ENCODE measurements at regions not wholly inside any gene's neighbourhood (a gene's known extent, or its start where the extent isn't known, plus 50 kb on each side); places are given as distances from the start of the nearest gene placed in this dataset.

GRCh38 chr1:165014753-165015152 lies 341.8 kb downstream of the LMX1A start:
- DNase-seq, result no peak

DNA sequence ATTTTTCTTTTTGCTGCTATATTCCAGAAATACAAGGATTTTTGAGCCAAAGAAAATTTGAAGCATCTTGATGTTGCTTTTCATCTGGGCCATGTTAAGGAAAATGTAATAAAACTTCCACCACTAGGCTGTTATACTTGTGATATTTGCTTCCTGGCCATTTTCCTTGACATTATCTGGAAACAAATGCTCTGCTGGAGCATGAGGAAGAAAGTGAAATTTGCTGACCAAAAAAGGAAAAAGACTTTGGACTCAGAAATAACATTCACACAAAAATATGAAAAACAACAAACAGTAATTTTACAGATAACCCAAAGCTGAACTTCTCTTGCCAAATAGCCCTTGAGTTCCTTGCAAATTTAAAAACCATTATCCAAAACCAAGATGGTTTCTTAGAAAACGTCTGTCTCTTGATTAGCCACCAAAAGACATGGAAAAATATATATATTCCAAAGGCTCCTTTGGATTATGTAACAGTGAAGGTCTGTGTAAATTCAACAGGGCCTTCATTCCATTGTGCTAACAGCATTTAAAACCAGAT lies 344.5 kb downstream of the LMX1A start:
- DNase-seq, result no peak

GRCh38 chr1:165011186-165011585 lies 345.3 kb downstream of the LMX1A start:
- DNase-seq, result no peak

DNA sequence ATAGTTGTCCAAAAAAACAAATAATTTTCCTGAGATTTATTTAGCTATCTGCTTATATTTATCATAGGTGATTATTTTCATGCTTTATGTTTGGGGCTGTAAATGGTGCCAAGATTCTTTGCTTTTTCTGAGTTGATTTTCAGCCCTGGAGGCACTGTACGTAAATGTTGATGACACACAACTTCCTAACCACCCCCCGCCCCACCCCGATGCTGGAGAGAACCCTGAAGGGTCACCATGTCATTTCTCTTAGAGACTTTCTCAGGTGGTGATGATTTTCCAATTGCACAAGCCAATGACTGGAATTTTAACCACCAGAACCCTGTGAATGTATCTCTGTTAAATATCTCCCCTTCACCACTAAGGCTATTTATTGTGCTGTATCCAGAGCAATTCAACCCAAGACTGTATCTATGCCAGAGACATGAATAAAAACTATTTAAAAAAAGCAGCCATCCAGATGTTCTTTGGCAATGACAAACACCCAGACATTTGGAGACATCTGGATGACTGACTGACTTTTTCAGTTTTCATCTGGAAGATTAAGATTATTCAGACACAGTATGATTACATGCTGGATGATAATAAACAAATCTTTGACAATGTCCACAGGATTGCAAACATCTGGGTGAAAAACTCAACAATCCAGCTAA lies 346.0 kb downstream of the LMX1A start:
- DNase-seq, result no peak

DNA sequence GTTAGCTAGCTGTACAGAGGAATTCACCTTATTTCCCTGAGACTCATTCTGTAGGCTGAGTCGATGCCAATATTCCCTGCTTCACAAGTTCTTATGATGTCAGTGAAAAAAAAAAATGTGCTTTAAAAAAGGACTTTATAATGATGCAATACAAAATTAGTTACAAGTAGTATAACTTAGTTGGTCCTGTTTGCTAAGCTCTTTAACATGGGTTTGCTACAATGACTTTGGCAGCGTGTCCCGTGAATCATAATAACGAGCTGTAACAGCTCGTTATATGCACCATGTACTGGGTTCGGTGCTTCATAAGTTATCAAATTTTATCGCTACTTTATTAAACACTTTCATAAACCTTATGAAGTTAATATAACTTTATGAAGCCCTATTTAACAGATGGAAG lies 349.7 kb downstream of the LMX1A start:
- no peak for DNase-seq

DNA sequence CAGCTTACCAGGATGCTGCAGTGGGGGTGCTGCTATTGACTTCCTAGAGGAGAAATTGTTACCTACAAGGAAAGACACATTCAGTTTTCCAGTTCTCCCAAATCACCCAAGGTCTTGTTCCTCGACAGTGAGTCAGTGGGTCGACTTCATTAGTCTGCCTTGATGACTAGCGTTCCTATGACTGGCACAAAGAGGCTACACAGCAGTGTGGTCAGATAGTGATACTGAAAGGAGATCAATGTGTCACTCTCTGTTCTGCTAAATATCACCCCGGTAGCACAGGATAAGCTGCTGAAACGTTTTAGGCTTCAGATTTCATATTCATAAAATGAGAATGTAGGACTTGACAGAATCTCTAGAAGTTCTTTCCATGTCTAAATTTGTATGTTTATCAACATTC lies 357.4 kb downstream of the LMX1A start:
- DNase-seq, result no peak

DNA sequence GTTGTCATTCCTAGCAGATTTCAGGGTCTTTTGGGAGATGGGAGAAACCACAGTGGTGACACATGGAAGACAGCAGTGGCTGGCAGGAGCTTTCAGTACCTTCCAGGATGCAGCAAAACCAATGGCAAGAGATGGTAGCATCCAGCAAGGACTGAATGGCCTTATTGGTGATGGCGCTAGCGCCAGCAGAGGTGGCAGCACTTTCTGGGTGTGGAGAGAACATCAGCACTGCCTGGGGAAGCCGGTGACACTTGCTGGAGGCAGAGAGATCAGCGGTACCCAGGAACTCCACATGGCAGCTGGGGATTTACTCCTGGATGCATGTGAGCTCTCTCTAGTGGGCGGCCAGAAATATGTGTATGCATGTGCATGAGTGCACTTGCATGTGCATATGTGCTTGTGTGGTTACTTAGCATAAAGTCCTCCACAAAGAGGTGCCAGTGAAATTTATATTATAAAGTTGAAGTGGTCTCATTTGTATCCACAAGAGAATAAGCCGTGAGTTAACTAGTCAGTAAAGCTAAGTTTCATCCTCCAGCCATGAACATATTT lies 364.7 kb downstream of the LMX1A start:
- no peak for DNase-seq

- DNase-seq, result no peak
Observed at GRCh38 chr1:164983023-164983650, 373.4 kb downstream of the LMX1A start.

- no peak for DNase-seq
Observed at GRCh38 chr1:164982545-164982944, 374.0 kb downstream of the LMX1A start.

GRCh38 chr1:164977561-164977960 lies 379.0 kb downstream of the LMX1A start:
- DNase-seq, result no peak

GRCh38 chr1:164971921-164972415 lies 384.5 kb downstream of the LMX1A start:
- DNase-seq, result peak; percentile 79

DNA sequence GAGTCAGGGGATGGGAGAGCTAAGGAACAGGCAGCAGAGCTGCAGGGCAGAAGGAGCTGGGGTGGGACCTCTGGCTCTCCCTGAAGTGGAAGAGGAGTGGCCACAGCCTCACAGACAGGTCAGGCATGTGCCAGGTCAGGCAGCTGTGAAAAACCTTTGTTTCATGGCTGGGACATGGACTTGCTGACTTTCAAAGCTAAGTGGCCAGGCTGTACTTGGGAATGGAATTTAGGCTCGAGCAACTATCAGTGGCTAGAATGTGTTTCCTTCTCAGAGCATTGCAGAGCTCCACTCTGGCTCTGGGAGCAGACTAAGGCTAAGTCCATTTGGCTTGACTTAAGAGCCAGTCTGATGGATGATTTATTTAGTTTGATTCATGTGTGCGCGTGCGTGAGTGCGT lies 385.1 kb downstream of the LMX1A start:
- no peak for DNase-seq

- no peak for DNase-seq
Observed at GRCh38 chr1:164969253-164969652, 387.3 kb downstream of the LMX1A start.

DNA sequence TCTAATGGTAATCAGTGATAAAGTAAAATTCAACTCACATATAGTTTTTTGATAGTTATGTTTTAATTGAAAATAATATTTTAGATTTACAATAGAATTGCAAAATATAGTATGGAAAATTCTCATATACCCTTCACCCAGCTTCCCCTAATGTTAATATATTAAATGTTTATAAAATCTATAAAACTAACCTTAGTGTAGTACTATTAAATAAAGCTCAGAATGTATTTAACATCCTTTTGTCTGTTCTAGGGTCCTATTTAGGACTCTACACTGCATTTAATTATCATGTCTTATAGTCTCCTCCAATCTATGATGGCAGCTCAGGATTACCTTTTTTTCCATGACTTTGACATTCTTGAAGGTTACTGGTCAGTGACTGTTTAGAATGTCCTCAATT lies 389.2 kb downstream of the LMX1A start:
- no peak for DNase-seq

DNA sequence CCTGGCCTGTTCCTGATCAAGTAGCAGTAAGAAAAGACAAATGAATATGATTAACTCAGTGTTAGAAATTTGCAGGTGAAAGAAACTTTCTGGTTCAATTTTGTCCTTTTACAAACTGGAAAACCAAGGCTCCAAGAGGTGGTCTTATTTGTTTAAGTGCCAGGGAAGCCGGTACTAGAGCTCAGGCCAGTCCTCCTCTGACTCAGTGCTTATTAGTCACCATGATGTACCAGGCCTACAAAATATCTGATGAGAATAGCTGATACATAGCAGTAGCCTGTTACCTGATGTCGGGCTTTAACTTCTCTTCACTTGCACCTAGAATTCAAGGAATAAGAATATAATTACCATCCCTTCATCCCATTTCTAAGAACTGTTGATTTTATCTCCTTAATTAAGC lies 394.8 kb downstream of the LMX1A start:
- DNase-seq, result no peak

DNA sequence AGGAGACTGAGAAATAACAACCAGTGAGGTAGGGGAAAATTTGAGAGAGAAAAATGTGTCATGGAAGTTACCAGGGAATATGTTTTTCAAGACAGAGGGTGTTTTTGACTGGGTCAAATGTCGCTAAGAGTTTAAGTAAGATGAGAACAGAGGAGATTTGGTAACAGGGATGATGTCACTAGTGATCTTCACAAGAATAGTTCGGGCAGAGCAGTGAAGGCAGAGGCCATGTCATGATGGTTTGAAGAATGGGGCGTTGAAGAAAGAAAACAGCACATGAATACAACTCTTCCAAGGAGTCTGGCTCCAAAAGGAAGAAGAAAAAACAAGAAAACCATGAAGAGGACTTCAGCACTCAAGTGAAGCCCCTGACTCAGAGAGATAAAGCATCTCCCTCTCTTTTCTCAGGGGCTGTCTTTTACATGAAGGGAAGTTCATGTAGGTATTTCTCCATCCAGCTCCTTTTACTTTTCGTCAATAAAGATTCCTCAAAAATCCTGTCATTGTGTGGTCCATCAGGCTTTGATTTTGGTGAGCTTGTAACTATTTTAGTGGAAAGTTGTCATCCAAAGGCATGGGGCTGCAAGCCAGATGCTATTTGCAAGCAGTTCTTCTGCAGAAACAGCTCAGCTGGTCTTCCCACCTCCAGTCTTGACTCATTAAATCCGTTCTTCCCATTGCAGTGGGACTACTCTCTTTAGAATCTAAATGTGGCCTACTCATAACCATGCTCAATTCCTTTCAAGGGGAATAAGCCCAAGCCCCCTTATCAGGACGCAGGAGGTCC lies 397.3 kb downstream of the LMX1A start:
- DNase-seq, result no peak

- DNase-seq, result no peak
Observed at GRCh38 chr1:164953815-164954214, 394.8 kb downstream of the PBX1 start.

- no peak for DNase-seq
Observed at GRCh38 chr1:164953098-164953497, 394.1 kb downstream of the PBX1 start.

DNA sequence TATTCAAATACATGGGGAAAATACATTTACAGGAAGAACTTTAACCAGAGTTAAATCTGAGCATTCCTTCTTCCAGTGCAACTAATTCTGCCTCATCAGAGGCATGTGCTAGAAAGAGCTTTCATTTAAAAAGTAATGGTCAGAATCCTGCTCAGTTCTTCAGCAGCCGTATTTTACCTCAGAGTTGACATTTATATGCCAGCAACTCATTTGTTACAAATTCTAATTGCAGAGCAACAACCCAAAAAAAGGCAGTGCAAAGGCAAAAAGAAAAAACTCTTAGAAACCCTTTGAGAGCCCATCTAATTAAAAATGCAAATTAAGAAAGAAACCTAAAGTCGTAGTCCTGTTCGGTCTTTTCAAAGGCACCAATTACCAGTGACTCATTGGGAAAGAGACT lies 392.5 kb downstream of the PBX1 start:
- no peak for DNase-seq

- no peak for DNase-seq
Observed at GRCh38 chr1:164950541-164950986, 391.6 kb downstream of the PBX1 start.

DNA sequence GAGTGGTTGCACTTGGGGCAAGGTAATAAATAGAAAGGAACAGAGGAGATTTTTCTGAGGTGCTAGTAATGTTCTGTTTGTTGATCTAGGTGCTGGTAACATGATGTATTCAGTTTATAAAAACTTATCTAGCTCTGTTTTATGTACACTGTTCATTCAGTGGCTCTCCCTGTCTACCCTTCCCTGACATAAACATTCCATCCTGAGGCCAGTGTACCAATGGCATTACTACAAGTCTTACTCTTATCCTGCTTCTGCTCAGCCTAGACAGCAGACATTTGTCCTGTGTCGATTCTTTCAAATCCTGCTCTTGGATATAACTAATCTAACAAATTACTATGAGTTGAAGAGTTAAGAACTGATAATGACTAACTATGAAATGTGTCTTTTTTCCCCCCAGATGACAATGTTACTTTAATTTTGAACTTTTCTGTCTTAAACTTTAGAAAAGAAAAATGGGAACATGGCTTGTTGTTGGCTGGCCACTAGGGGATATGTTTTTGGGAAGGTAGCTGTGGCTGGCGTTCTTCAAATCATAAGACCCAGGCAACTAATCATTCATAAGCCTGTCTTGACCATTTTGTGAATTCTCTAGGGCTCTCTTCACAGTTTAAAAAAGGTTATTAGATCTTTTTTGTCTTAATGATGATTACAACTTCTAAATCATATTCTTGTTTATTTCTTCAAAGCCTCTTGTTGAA lies 390.9 kb downstream of the PBX1 start:
- DNase-seq, result no peak

GRCh38 chr1:164948101-164948500 lies 389.1 kb downstream of the PBX1 start:
- DNase-seq, result no peak

DNA sequence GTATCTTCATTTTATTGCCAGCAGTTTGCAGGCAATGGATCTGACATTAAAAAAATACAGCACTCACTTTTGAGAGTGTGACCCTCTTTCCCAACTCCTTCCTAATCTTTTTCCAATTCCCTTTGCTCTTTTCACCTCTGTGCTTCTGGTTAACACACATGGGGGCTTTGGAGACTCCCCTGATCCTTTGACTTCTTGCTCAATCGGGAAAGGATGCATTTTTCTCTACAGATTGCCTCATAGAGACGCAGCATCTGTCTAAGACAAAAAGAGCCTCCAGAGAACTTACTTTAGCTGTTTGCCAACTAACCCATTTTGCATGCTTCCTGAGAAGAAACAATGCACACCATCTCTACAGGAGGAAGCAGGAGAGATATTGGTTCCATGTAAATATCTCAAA lies 378.3 kb downstream of the PBX1 start:
- no peak for DNase-seq

Measured in NCI-H345 (cell line).